GM19324 (cell line): ENCODE measurements at regions not wholly inside any gene's neighbourhood (a gene's known extent, or its start where the extent isn't known, plus 50 kb on each side); places are given as distances from the start of the nearest gene placed in this dataset.
"Not testable (repeated sequence)": the region's sequence is repeated elsewhere in the genome, so short reads cannot be mapped to it uniquely, and the experiment has no call there.

Source experiments
- ATAC-seq: cut with Tn5 transposase; IDR thresholded peaks from one replicate; pipeline ENCODE4 v1.9.1; 2021; ENCODE audit warnings: mild to moderate bottlenecking, moderate library complexity; ENCODE audit not compliant: unreplicated experiment, low FRiP score

DNA sequence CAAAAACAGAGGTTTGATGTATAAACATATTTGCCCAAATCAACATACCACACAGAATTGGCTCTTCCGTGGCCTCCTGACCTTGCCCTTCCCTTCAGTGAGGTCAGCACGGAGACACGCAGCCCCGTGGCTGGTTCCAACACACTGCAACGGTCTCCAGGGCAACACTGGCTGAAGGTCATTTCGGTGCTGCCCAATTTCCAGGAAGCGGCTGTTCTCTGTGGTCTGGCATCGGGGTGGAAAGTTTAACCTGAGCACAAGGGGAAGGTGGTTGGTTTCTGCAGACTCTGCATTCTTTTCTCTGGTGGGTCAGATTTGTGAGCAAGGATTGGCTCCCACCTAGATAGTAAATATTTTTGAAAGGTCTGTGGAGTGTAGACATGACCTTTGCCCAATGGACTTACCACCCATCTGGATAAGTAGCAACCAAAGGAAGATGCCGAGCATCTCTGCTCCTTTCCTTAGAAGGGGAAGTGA is 177.6 kb upstream of the PHACTR1 start:
- no peak for ATAC-seq

DNA sequence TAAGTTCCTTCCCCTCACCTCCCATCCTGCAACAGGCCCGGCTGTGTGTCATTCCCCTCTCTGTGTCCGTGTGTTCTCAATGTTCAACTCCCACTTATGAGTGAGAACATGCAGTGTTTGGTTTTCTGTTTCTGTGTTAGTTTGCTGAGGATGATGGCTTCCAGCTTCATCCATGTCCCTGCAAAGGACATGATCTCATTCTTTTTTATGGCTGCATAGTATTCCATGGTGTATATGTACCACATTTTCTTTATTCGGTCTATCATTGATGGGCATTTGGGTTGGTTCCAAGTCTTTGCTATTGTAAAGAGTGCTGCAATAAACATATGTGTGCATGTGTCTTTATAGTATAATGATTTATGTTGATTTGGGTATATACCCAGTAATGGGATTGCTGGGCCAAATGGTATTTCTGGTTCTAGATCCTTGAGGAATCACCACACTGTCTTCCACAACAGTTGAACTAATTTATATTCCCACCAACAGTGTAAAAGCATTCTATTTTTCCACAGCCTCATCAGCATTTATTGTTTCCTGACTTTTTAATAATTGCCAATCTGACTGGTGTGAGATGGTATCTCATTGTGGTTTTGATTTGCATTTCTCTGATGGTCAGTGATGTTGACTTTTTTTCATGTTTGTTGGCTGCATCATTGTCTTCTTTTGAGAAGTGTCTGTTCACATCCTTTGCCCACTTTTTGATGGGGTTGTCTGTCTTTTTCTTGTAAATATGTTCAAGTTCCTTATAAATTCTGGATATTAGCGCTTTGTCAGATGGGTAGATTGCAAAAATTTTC is 174.1 kb upstream of the PHACTR1 start:
- not testable (repeated sequence) for ATAC-seq

DNA sequence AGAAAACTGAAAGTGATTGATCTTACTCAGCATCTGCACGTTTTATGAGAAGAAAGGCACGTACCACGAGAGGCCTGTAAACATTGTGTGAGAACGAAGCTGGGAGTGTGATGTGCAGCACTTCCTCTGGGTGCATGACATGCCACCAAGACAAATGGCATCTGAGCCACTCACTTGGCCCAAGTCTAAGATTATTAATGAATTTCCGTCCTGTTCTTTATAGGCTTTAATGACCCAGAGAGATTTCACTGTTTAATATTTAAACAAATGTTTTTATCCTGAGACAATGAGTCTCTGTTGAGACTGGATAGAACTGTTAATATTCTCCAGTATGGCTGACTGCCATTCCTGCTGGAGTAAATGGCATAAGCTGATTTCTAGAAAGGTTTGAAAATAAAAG is 172.6 kb upstream of the PHACTR1 start:
- ATAC-seq: no peak

DNA sequence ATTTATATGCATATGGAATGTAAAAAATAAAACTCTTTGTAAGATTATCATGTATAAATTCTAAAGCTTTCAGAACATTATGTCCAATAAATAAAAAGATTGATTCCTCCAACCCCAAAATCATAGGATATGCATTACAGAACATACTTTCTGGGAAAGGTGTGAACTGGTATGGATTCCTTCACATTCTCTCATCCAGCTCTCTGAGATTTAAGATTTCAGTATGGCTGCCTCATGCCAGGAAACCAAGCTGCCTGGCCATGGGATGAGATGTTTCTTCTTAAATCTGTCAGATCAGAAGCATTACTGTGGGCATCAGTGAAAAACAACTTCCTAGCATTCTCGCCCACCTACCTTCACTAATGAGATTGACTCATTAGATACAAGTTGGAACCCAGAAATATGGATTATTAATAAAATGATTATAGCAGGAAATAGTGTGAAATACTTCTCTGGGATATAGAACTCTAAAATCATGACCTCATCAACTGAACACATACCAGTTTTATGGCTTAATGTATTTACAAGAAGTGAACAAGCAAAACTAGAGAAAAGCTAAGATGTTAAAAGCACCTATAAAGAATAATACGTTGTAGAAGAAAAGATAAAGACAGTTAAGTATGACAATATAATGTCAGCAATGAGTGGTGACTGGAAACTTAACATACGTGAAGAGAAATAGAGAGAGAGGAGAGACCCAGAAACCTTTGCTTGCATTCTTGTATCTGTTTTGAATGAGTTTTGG is 171.6 kb upstream of the PHACTR1 start:
- ATAC-seq: no peak

DNA sequence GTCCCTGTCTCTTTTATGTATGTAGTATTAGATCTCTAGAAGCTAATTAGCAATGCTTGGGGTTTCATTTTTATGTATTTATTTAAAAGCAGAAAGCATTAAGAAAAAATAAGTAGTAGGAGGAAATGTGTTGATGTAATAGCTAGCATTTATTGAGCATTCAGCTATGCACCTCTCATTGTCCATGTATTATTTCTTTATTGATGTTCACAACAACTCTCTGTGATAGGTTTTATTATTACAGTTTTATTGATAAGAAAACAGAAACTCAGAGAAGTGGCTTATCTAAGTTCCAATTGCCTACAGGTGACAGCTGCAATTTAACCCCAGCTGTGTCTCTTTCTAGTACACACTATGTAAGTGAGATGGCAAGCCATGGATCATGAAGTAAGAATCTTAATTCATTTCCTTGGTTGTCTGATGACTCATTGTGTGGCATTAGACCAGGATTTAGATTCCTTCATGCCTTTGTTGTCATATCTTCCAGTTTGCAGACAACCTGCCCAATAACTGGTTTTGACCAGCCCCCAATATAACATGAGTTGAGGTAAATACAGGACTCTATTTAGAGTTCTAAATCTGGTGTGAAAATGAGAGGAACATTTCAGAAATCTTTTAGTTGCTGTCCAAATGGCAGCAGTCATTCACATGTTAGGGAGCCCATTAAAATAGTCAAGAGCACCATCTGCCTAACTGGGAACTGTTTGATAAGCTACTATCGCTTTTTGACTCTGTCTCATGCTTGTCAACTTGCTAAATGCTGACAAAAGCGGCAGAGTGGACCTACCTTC is 170.8 kb upstream of the PHACTR1 start:
- ATAC-seq: no peak

DNA sequence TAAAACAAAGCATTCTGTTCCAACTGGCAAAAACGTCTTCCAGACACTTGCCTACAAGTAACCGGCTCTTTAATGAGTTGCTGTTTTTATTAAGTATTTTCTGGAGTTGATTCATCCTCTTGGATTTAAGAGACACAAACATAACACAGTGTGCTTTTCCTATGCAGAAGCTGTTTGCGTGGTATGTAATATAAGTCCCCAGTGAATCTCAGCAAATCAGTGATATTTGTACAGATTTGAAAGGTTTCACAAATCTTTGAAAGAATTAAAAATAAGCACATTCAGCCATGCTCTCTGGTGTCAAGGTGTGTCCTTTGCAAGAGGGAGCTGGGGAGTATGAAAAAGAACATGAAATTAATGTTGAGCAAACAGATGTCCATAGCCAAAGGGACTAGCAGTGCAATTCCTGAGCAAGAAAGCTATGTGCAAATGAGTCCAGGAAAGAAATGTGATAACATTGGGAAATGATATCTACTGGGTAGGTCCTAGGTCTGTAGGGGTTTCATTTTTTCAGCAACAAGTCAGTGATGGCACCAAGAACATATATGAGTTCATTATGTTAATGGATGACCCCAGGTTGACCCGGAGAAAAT is 170.1 kb upstream of the PHACTR1 start:
- ATAC-seq: no peak

DNA sequence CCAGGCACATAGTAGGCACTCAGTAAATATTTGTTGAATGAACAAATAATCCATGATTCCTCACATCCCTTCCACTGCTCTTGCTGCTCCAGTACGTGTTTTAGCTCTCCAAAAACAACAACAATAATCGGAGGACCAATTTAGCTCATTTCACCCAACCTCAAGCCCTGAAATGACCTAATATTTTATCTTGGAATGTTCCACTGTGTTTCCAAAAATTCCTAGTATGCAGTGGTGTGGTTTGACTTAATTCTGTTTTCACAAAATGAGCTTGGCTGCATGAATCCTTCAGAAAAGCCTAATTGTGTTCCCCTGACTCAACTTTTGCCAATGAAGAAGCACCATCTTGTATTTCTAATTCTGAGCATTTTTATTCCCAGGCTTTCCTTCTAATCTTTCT is 168.0 kb upstream of the PHACTR1 start:
- ATAC-seq: no peak

DNA sequence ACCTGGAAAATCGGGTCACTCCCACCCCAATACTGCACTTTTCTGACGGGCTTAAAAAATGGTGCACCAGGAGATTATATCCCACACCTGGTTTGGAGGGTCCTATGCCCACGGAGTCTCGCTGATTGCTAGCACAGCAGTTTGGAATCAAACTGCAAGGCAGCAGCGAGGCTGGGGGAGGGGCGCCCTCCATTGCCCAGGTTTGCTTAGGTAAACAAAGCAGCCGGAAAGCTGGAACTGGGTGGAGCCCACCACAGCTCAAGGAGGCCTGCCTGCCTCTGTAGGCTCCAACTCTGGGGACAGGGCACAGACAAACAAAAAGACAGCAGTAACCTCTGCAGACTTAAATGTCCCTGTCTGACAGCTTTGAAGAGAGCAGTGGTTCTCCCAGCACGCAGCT is 167.1 kb upstream of the PHACTR1 start:
- not testable (repeated sequence) for ATAC-seq

DNA sequence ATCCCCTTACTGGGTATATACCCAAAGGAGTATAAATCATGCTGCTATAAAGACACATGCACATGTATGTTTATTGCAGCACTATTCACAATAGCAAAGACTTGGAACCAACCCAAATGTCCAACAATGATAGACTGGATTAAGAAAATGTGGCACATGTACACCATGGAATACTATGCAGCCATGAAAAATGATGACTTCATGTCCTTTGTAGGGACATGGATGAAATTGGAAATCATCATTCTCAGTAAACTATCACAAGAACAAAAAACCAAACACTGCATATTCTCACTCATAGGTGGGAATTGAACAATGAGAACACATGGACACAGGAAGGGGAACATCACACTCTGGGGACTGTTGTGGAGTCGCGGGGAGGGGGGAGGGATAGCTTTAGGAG is 161.7 kb upstream of the PHACTR1 start:
- ATAC-seq: not testable (repeated sequence)

DNA sequence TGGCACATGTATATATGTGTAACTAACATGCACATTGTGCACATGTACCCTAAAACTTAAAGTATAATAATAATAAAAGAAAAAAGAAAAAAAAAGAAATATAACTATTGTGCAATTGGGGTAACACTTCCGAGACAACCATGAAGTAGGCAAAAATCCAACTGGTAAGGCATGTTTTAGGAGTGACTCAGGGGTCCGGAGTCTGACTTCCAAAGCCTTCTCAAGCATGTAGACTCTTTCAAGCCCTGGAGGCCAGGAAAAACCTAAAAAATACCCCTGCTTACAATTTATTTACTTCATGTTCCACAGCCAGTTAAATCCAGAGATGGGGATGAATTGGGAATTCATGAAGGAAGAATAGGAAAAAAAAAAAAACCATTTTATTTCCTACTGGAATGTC is 161.3 kb upstream of the PHACTR1 start:
- no peak for ATAC-seq

DNA sequence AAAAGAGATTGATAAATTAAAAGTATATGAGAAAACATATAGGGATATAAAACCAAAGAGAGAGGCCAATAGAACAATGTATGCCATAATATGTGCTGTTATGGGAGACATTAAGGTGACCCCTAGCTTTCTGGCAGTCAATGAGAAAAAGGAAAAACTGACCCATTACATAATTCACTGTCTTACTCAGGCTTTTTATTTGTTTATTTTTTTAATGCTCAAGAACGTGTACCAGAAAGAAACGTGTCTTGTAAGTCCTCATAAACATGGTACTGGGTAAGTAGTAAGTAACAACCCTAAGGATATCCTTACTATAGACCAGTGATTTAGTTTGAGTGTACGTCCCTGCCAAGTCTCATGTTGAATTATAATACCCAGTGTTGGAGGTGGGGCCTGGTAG is 160.8 kb upstream of the PHACTR1 start:
- no peak for ATAC-seq

DNA sequence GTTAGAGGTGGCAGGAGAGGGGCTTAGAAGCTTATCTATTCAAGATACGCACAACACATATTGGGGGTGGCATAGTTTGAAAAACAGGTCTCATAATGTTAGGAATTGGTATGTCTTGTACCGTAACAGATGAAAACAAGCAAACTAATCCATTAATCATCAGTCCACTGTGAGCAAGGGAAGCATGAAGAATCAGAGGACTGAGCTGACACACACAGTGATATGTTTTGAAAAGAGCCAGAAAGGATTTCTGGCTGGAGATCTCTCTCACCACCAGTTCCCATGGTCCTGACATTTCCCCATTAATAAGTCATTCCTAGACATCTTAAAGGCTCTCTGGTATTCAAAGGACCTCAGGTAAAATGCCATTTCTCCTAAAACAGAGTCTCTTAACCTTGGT is 158.8 kb upstream of the PHACTR1 start:
- no peak for ATAC-seq

DNA sequence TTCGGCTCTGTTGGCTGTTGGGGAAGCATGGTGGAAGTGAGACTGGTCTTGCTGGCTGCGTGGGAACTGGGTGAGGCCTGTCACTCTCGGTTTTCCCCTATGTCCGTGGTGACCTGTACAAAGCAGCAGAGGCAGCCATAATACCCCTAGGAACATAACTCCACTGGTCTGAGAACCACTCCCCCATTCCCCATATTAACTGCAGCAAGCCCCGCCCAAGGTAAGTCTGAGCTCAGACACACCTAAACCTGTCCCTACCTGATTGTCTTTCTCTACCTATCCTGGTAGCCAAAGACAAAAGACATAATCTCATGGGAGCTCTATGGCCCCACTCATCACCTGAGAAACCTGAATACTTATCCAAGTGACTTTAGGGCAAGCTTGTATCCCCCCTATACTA is 156.3 kb upstream of the PHACTR1 start:
- ATAC-seq: no peak

DNA sequence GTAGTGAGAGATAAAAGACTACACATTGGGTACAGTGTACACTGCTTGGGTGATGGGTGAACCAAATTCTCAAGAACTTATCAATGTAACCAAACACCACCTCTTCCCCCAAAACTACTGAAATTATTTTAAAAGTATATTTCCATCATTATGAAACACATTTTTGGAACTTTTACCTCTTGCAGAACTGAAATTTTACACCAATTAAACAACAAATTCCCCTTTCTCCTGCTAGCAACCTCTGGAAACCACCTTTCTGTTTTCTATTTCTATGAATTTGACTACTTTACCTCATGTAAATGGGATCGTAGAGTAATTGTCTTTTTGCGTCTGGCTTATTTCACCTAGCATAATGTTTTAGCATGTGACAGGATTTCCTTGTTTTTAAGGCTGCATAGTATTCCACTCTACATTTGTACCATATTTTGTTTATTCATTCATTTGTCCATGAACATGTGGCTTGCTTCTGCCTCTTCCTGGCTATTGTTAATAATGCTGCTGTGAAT is 149.9 kb upstream of the PHACTR1 start:
- ATAC-seq: no peak

DNA sequence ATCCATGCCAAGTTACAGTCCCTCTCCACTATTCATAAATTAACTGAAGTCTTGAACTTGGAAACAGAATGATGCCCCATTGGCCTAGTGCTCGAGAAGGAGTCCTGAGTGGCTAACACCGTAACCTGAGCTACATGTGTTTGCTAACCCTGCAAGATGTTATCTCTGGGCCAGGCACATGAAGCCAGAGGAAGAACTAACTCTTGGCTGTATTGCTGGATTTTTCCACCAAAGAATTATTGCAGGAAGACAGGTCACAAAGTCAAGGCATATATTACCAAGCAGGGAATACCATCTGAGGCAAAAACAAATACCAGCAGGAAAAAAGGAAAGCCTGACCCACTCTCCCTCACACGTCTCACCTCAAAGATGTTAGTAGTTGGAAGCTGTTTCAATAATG is 148.9 kb upstream of the PHACTR1 start:
- no peak for ATAC-seq

DNA sequence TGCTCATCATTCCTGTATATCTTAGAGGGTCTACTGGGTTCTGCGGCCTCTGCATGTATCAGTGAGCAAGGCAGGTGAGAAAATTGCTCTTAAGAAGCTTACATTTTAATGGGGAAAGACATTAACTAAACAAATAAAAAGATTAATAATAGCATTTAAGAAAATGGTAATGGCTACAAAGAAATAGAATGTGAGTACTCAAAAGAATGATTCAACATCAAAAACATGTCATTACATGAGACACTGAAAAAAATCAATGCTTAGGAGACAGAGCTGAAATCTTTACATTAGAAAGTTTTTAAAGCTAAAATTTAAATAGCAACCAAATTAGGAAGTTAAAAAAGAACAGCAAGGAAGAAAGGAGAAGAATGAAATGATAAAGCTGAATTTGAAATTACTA is 146.9 kb upstream of the PHACTR1 start:
- no peak for ATAC-seq

DNA sequence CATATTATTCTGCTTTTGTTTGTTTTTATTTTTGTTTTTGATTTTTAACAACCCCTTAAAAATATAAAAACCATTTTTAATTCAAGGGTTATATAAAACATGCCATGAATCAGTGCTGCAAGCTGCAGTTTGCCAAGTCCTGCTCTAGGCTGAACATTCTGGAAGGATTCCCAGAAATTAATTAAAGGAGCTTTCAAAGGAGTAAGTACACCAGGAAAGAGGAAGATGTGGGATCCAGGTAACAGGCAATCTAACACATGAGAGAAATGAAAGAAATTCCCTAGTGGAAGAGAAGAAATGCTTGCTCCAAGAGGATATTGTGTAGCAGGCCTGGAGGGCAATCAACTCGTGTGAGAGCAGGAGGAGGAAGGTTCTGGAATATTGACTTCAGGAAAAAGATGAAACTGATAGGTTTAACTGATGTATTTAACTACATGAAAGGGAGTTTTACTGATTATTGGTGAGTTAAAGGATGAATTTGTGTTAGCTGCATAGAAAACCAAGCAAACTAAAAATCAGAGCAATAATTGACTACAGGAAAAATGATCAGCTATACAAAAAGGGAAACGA is 146.0 kb upstream of the PHACTR1 start:
- no peak for ATAC-seq

DNA sequence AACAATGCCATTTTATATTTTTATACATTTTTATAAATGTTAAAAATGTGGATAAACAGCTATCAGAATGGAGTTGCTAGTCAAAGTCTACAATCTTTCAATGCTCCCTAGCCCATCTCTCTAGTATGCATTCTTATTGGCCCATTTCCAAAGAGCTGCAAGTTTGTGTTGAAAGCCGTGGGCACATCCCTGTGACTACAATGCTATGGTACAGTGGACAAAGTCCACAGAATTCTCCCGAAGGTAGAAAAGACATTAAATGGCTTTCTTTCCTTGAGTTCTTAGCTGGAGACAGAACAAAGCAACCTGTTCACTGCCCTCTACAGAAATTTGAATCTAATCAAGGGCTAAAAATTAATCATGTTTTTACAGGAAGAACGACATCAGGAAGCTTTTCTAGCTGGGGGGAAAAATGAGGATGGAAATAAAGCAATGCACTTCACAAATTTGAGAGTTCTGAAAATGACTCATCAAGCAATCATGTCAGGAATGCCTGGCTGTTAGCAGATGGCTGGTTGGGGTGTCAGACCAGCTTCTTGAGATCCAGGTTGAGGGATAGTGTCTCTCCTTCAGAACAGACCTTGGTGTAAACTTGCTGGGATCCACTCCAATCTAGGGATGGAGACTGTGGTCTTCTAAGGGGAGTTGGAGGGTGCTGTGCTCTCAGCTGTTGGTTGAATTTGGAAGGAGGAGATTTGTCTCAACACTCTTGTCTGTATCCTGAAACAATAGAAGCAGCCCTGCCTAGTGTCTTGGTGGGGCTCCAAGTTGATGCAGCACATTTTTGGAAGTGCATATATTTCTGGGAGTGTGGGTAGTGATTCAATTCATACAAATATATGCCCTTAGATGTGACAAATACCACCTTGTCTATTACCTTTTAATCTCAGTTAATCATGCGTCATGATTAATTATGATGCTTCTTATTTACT is 143.4 kb upstream of the PHACTR1 start:
- ATAC-seq: no peak

DNA sequence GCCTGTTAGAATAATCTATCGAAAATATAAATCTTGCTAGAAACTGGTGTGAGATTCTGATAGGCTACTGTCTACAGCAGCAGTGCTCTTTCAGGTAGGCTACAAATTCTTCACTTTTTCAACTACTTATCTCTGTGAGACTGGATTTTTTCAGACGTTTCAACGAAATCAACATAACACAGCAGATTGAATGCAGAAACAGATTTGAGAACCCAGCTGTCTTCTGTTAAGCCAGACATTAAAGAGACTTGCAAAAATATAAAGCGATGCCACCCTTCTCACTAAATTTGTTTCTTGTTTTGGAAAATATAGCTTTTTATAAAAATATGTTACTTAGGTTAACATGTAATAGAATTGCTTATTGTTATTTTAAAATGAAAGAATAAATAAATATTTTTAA is 140.6 kb upstream of the PHACTR1 start:
- ATAC-seq: no peak
